ENCODE measurements at regions not wholly inside any gene's neighbourhood (a gene's known extent, or its start where the extent isn't known, plus 50 kb on each side); places are given as distances from the start of the nearest gene placed in this dataset.

GRCh38 chr16:5640883-5641282 is 543.3 kb upstream of the EEF2KMT start:
- H3K36me3 ChIP-seq (ENCODE audit: control insufficient read depth in 2 of 2, insufficient read depth in 2 of 2, low read length in 2 of 2) = no peaks in the 10 kb centered on the region
- H3K9ac ChIP-seq (ENCODE audit: low read length in 2 of 2) = no peak overlapping the region
- H3K4me3 ChIP-seq (ENCODE audit: low read length in 2 of 2) = no peak overlapping the region
- peaks cover 0 to 4% of the 10 kb centered on the region in 2 donors for H3K27me3 ChIP-seq (ENCODE audit: control insufficient read depth in 1 of 2, insufficient read depth in 2 of 2, low read length in 2 of 2)
- no peaks in the 10 kb centered on the region for H3K4me1 ChIP-seq (ENCODE audit: control insufficient read depth, insufficient read depth, low read length)
- peaks cover 0 to 7% of the 10 kb centered on the region in 2 donors for H3K9me3 ChIP-seq (ENCODE audit: control insufficient read depth in 2 of 2, low read length in 2 of 2)
- H3K27ac ChIP-seq (ENCODE audit: low read length) = no peak overlapping the region

GRCh38 chr16:5639531-5639930 is 541.9 kb upstream of the EEF2KMT start:
- peaks cover 0 to 7% of the 10 kb centered on the region in 2 donors for H3K9me3 ChIP-seq (ENCODE audit: control insufficient read depth in 2 of 2, low read length in 2 of 2)
- no peak overlapping the region for H3K4me3 ChIP-seq (ENCODE audit: low read length in 2 of 2)
- no peak overlapping the region for H3K27ac ChIP-seq (ENCODE audit: low read length)
- no peaks in the 10 kb centered on the region for H3K36me3 ChIP-seq (ENCODE audit: control insufficient read depth in 2 of 2, insufficient read depth in 2 of 2, low read length in 2 of 2)
- no peaks in the 10 kb centered on the region for H3K4me1 ChIP-seq (ENCODE audit: control insufficient read depth, insufficient read depth, low read length)
- H3K9ac ChIP-seq (ENCODE audit: low read length in 2 of 2) = no peak overlapping the region
- H3K27me3 ChIP-seq (ENCODE audit: control insufficient read depth in 1 of 2, insufficient read depth in 2 of 2, low read length in 2 of 2) = peaks cover 0 to 4% of the 10 kb centered on the region in 2 donors

DNA sequence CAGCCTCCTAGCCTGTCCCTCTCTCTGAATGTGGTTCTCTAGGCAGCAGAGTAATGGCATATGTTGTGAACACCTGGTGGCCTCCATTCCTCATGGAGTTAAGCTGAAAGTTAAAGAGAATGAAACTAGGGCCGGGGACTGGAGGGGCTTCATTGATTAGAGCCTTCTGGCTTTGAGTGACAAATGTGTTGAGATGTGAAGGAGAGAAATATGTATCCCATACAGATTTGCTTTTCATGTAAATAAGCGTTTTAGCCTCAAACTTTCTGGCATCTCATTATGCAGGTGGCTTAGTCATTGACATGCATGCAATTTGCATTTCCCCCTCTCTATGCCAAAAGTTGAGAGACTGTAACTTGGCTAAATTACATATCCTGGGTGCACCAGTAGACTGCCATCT is 537.7 kb upstream of the EEF2KMT start:
- Histone ChIP-seq H3K4me3 (ENCODE audit: low read length in 2 of 2) (no peak overlapping the region), H3K36me3 (ENCODE audit: control insufficient read depth in 2 of 2, insufficient read depth in 2 of 2, low read length in 2 of 2) (no peaks in the 10 kb centered on the region), H3K27ac (ENCODE audit: low read length) (no peak overlapping the region), H3K27me3 (ENCODE audit: control insufficient read depth in 1 of 2, insufficient read depth in 2 of 2, low read length in 2 of 2) (peaks cover 0 to 7% of the 10 kb centered on the region in 2 donors), H3K4me1 (ENCODE audit: control insufficient read depth, insufficient read depth, low read length) (no peaks in the 10 kb centered on the region), H3K9me3 (ENCODE audit: control insufficient read depth in 2 of 2, low read length in 2 of 2) (peaks cover 0 to 2% of the 10 kb centered on the region in 2 donors), H3K9ac (ENCODE audit: low read length in 2 of 2) (no peak overlapping the region)

DNA sequence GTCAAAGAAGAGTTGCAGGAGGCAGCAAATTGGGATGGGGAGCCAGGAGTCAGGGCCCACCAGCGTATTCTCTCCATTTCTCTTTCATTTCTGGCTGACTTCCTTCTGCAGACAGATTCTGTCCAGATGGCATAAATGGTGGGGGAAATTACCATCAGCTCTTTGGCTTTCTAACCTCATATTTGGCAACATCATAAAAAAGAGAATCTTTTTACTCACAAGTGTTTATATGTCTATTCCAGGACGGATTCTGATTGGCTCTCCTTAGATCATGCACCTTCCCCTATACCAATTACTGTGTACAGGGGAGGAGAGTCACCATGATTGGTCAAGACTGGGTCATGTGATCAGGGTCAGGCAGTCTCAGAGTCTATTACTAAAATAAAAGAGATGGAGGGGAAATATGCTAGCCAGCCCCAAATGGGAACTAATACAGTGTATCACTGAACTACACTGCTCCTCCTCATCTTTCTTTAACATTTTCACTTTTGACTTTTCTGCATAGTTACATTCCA is 537.1 kb upstream of the EEF2KMT start:
- no peak overlapping the region for H3K9ac ChIP-seq (ENCODE audit: low read length in 2 of 2)

GRCh38 chr16:5633845-5634440 is 536.3 kb upstream of the EEF2KMT start:
- Histone ChIP-seq H3K4me1 (ENCODE audit: control insufficient read depth, insufficient read depth, low read length) (no peaks in the 10 kb centered on the region), H3K36me3 (ENCODE audit: control insufficient read depth in 2 of 2, insufficient read depth in 2 of 2, low read length in 2 of 2) (no peaks in the 10 kb centered on the region), H3K27me3 (ENCODE audit: control insufficient read depth in 1 of 2, insufficient read depth in 2 of 2, low read length in 2 of 2) (peaks cover 0 to 7% of the 10 kb centered on the region in 2 donors), H3K4me3 (ENCODE audit: low read length in 2 of 2) (no peak overlapping the region), H3K27ac (ENCODE audit: low read length) (no peak overlapping the region), H3K9me3 (ENCODE audit: control insufficient read depth in 2 of 2, low read length in 2 of 2) (peaks cover 0 to 2% of the 10 kb centered on the region in 2 donors), H3K9ac (ENCODE audit: low read length in 2 of 2) (no peak overlapping the region)

More for the DNA sequence above, 537.1 kb upstream of the EEF2KMT start:
- Histone ChIP-seq H3K27me3 (ENCODE audit: control insufficient read depth in 1 of 2, insufficient read depth in 2 of 2, low read length in 2 of 2) (peaks cover 0 to 7% of the 10 kb centered on the region in 2 donors), H3K4me1 (ENCODE audit: control insufficient read depth, insufficient read depth, low read length) (no peaks in the 10 kb centered on the region), H3K9me3 (ENCODE audit: control insufficient read depth in 2 of 2, low read length in 2 of 2) (peaks cover 0 to 2% of the 10 kb centered on the region in 2 donors), H3K27ac (ENCODE audit: low read length) (no peak overlapping the region), H3K4me3 (ENCODE audit: low read length in 2 of 2) (no peak overlapping the region), H3K36me3 (ENCODE audit: control insufficient read depth in 2 of 2, insufficient read depth in 2 of 2, low read length in 2 of 2) (no peaks in the 10 kb centered on the region)

- Histone ChIP-seq H3K27ac (ENCODE audit: low read length) (no peak overlapping the region), H3K4me1 (ENCODE audit: control insufficient read depth, insufficient read depth, low read length) (no peaks in the 10 kb centered on the region), H3K9me3 (ENCODE audit: control insufficient read depth in 2 of 2, low read length in 2 of 2) (peaks cover 0 to 3% of the 10 kb centered on the region in 2 donors), H3K4me3 (ENCODE audit: low read length in 2 of 2) (no peak overlapping the region), H3K27me3 (ENCODE audit: control insufficient read depth in 1 of 2, insufficient read depth in 2 of 2, low read length in 2 of 2) (peaks cover 0 to 2% of the 10 kb centered on the region in 2 donors), H3K36me3 (ENCODE audit: control insufficient read depth in 2 of 2, insufficient read depth in 2 of 2, low read length in 2 of 2) (no peaks in the 10 kb centered on the region), H3K9ac (ENCODE audit: low read length in 2 of 2) (no peak overlapping the region)
Observed at GRCh38 chr16:5622234-5622884, 524.8 kb upstream of the EEF2KMT start.

GRCh38 chr16:5621826-5622225 is 524.2 kb upstream of the EEF2KMT start:
- no peaks in the 10 kb centered on the region for H3K4me1 ChIP-seq (ENCODE audit: control insufficient read depth, insufficient read depth, low read length)
- no peak overlapping the region for H3K4me3 ChIP-seq (ENCODE audit: low read length in 2 of 2)
- no peak overlapping the region for H3K9ac ChIP-seq (ENCODE audit: low read length in 2 of 2)
- peaks cover 0 to 3% of the 10 kb centered on the region in 2 donors for H3K27me3 ChIP-seq (ENCODE audit: control insufficient read depth in 1 of 2, insufficient read depth in 2 of 2, low read length in 2 of 2)
- H3K9me3 ChIP-seq (ENCODE audit: control insufficient read depth in 2 of 2, low read length in 2 of 2) = no peaks in the 10 kb centered on the region
- H3K36me3 ChIP-seq (ENCODE audit: control insufficient read depth in 2 of 2, insufficient read depth in 2 of 2, low read length in 2 of 2) = no peaks in the 10 kb centered on the region
- H3K27ac ChIP-seq (ENCODE audit: low read length) = no peak overlapping the region

GRCh38 chr16:5619304-5619703 is 521.7 kb upstream of the EEF2KMT start:
- no peak overlapping the region for H3K27ac ChIP-seq (ENCODE audit: low read length)
- peaks cover 0 to 14% of the 10 kb centered on the region in 2 donors for H3K27me3 ChIP-seq (ENCODE audit: control insufficient read depth in 1 of 2, insufficient read depth in 2 of 2, low read length in 2 of 2)
- no peak overlapping the region for H3K4me3 ChIP-seq (ENCODE audit: low read length in 2 of 2)
- no peak overlapping the region for H3K9ac ChIP-seq (ENCODE audit: low read length in 2 of 2)
- H3K9me3 ChIP-seq (ENCODE audit: control insufficient read depth in 2 of 2, low read length in 2 of 2) = no peaks in the 10 kb centered on the region
- no peaks in the 10 kb centered on the region for H3K36me3 ChIP-seq (ENCODE audit: control insufficient read depth in 2 of 2, insufficient read depth in 2 of 2, low read length in 2 of 2)
- no peaks in the 10 kb centered on the region for H3K4me1 ChIP-seq (ENCODE audit: control insufficient read depth, insufficient read depth, low read length)

DNA sequence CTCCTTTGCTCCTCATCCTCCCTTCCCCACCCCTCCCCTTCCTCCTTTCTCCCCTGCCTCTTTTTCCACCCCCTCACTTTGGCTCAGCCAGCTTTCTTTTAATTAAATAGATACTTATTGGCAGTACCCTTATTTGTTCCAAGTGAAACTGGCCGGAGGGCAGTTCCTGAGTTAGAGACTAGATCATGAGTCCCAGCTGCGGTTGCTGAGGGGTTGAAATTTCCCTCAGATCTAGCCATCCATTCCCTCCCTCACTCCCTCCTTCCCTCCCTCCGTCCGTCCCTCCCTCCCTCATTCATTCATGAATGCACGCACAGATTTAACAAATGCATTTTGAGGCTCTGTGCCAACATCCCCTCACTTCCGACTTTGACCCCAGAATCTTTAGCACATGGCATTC is 519.2 kb upstream of the EEF2KMT start:
- Histone ChIP-seq H3K4me3 (ENCODE audit: low read length in 2 of 2) (no peak overlapping the region), H3K9ac (ENCODE audit: low read length in 2 of 2) (no peak overlapping the region), H3K9me3 (ENCODE audit: control insufficient read depth in 2 of 2, low read length in 2 of 2) (no peaks in the 10 kb centered on the region), H3K36me3 (ENCODE audit: control insufficient read depth in 2 of 2, insufficient read depth in 2 of 2, low read length in 2 of 2) (no peaks in the 10 kb centered on the region), H3K4me1 (ENCODE audit: control insufficient read depth, insufficient read depth, low read length) (no peaks in the 10 kb centered on the region), H3K27me3 (ENCODE audit: control insufficient read depth in 1 of 2, insufficient read depth in 2 of 2, low read length in 2 of 2) (peaks cover 0 to 14% of the 10 kb centered on the region in 2 donors), H3K27ac (ENCODE audit: low read length) (no peak overlapping the region)

GRCh38 chr16:5615868-5616642 is 518.5 kb upstream of the EEF2KMT start:
- H3K4me3 ChIP-seq (ENCODE audit: low read length in 2 of 2) = no peak overlapping the region

More at GRCh38 chr16:5615868-5616642, 518.5 kb upstream of the EEF2KMT start:
- Histone ChIP-seq H3K9me3 (ENCODE audit: control insufficient read depth in 2 of 2, low read length in 2 of 2) (no peaks in the 10 kb centered on the region), H3K4me1 (ENCODE audit: control insufficient read depth, insufficient read depth, low read length) (no peaks in the 10 kb centered on the region), H3K9ac (ENCODE audit: low read length in 2 of 2) (no peak overlapping the region), H3K36me3 (ENCODE audit: control insufficient read depth in 2 of 2, insufficient read depth in 2 of 2, low read length in 2 of 2) (no peaks in the 10 kb centered on the region), H3K27ac (ENCODE audit: low read length) (no peak overlapping the region), H3K27me3 (ENCODE audit: control insufficient read depth in 1 of 2, insufficient read depth in 2 of 2, low read length in 2 of 2) (peaks cover 0 to 14% of the 10 kb centered on the region in 2 donors)
